ENCODE measurements at regions not wholly inside any gene's neighbourhood (a gene's known extent, or its start where the extent isn't known, plus 50 kb on each side); places are given as distances from the start of the nearest gene placed in this dataset.

GRCh38 chr9:38181232-38181631, 112.2 kb upstream of the SHB start:
- Histone ChIP-seq H3K36me3 (ENCODE audit: control insufficient read depth, insufficient read depth, low read length) (no peaks in the 10 kb centered on the region), H3K4me3 (ENCODE audit: low read depth, low read length) (no peak overlapping the region), H3K27me3 (ENCODE audit: control insufficient read depth, insufficient read depth, low read length) (no peaks in the 10 kb centered on the region)
- TF ChIP-seq CTCF (IDR thresholded peaks at IDR 0.05; ENCODE audit: insufficient read depth, low read length, poor library complexity, severe bottlenecking) = no peak
- DNase-seq (ENCODE audit: low read depth) = no peak

DNA sequence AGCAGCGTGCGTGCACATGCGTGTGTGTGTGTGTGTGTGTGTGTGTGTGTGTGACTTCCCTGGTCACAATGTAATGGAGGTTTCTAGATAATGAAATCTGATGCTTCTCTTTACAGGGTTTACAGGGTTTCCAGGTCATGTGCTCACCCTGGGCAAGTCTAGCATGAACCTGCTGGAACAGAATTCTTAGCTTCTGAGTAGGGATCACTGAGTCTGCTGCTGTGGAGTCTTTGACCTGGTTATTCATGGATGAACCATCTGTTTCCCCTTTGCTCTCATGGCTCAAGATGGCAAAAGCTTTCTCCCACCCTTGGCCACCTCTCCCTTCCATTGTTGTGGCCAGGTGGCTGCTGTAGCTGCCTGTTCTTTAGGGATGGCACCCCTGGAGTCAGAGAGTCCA, 111.6 kb upstream of the SHB start:
- no peak overlapping the region for H3K4me3 ChIP-seq (ENCODE audit: low read depth, low read length)
- TF ChIP-seq CTCF (IDR thresholded peaks at IDR 0.05; ENCODE audit: insufficient read depth, low read length, poor library complexity, severe bottlenecking) = no peak
- H3K36me3 ChIP-seq (ENCODE audit: control insufficient read depth, insufficient read depth, low read length) = no peaks in the 10 kb centered on the region
- DNase-seq (ENCODE audit: low read depth) = no peak
- H3K27me3 ChIP-seq (ENCODE audit: control insufficient read depth, insufficient read depth, low read length) = no peaks in the 10 kb centered on the region

DNA sequence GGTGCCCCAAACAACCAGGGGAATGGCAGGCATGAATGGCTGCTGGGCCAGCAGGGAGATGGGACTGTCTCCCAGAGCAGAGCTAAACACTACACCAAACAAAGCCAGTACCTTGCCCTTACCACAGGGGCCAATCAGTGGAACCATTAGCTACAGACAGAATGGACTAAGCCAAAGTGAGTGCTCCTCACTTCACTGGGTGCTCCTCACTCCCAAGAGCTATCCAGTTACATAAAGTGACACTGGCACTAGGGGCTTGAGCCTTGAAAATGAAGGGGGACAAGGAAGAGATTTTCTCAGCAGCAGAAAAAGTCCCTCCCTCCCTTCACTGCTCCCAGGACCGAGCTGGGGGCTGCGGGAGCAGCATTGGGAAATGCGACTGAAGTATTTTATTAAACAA, 110.9 kb upstream of the SHB start:
- no peak overlapping the region for H3K4me3 ChIP-seq (ENCODE audit: low read depth, low read length)
- no peaks in the 10 kb centered on the region for H3K27me3 ChIP-seq (ENCODE audit: control insufficient read depth, insufficient read depth, low read length)
- no peaks in the 10 kb centered on the region for H3K36me3 ChIP-seq (ENCODE audit: control insufficient read depth, insufficient read depth, low read length)
- TF ChIP-seq CTCF (IDR thresholded peaks at IDR 0.05; ENCODE audit: insufficient read depth, low read length, poor library complexity, severe bottlenecking) = no peak
- no peak for DNase-seq (ENCODE audit: low read depth)

DNA sequence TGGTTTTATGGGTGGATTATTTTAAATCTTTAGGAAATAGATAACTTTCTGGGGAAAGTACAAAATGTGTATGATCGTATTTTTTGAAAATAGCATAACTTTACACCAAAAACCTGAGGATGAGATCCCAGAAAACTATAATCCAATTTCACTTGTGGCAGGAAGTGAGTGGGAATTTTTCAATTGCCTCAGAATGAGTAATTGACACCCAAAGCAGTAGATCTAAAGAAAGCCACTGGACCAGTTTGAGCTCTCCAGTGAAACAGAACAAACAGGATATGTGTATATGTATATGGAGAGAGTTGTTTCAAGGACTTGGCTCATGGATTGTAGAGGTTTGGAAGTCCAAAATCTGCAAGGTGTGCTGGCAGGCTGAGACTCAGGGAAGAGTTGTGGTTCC, 109.2 kb upstream of the SHB start:
- TF ChIP-seq CTCF (IDR thresholded peaks at IDR 0.05; ENCODE audit: insufficient read depth, low read length, poor library complexity, severe bottlenecking) = no peak
- no peaks in the 10 kb centered on the region for H3K36me3 ChIP-seq (ENCODE audit: control insufficient read depth, insufficient read depth, low read length)
- DNase-seq (ENCODE audit: low read depth) = no peak
- H3K27me3 ChIP-seq (ENCODE audit: control insufficient read depth, insufficient read depth, low read length) = no peaks in the 10 kb centered on the region
- no peak overlapping the region for H3K4me3 ChIP-seq (ENCODE audit: low read depth, low read length)

GRCh38 chr9:38177680-38178079, 108.7 kb upstream of the SHB start:
- no peak for DNase-seq (ENCODE audit: low read depth)
- TF ChIP-seq CTCF (IDR thresholded peaks at IDR 0.05; ENCODE audit: insufficient read depth, low read length, poor library complexity, severe bottlenecking) = no peak
- H3K36me3 ChIP-seq (ENCODE audit: control insufficient read depth, insufficient read depth, low read length) = no peaks in the 10 kb centered on the region
- no peak overlapping the region for H3K4me3 ChIP-seq (ENCODE audit: low read depth, low read length)
- no peaks in the 10 kb centered on the region for H3K27me3 ChIP-seq (ENCODE audit: control insufficient read depth, insufficient read depth, low read length)

DNA sequence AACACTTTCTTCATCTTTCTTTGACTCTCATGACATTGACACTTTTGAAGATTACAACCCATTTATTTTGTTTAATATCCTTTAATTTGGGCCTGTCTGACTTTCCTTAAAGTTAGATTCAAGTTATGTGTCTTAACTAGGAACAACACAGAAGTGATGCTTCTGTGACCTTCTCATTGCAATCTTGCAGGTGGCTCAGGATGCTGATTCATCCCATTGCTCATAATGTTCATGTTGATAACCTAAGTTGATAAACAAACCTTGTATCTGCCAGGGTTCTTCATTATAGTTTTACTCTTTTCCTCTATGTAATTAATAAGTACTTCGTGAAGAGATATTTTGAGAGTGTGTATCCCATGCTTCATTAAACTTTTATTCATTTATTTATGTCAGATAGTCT, 107.2 kb upstream of the SHB start:
- TF ChIP-seq CTCF (IDR thresholded peaks at IDR 0.05; ENCODE audit: insufficient read depth, low read length, poor library complexity, severe bottlenecking) = no peak
- DNase-seq (ENCODE audit: low read depth) = no peak
- no peaks in the 10 kb centered on the region for H3K36me3 ChIP-seq (ENCODE audit: control insufficient read depth, insufficient read depth, low read length)
- H3K4me3 ChIP-seq (ENCODE audit: low read depth, low read length) = no peak overlapping the region
- no peaks in the 10 kb centered on the region for H3K27me3 ChIP-seq (ENCODE audit: control insufficient read depth, insufficient read depth, low read length)
